Left lung (tissue), 4 donors: ENCODE measurements at regions not wholly inside any gene's neighbourhood (a gene's known extent, or its start where the extent isn't known, plus 50 kb on each side); places are given as distances from the start of the nearest gene placed in this dataset.
A peak's percentile ranks its signal among the peaks of the same experiment; 100 is the strongest.

Experiments
- ATAC-seq: fragments of 200-7000 bp; cut with Tn5 transposase; one replicate; pipeline ENCODE4 v1.9.1; 2020; ENCODE audit warnings: moderate library complexity
- DNase-seq, 4 donors: peaks; one replicate each; pipeline ENCODE4 v3.0.0-alpha.2; 2013 to 2020
- H3K27ac ChIP-seq, 2 donors: fragments of 200-600 bp; sonication (generic) in 1 of 2; one replicate each; pipeline versions ENCODE4 v1.5.0 to v1.8.0; 2020 to 2021
- H3K27me3 ChIP-seq, 2 donors: fragments of 200-600 bp; sonication (generic) in 1 of 2; one replicate each; pipeline versions ENCODE4 v1.5.0 to v1.8.0; 2020 to 2021
- H3K36me3 ChIP-seq, 2 donors: fragments of 200-600 bp; sonication (generic) in 1 of 2; one replicate each; pipeline versions ENCODE4 v1.5.0 to v1.8.0; 2020 to 2021
- H3K4me1 ChIP-seq, 2 donors: fragments of 200-600 bp; one replicate each; pipeline ENCODE4 v1.8.0; 2021
- H3K4me3 ChIP-seq, 2 donors: fragments of 200-600 bp; sonication (generic) in 1 of 2; one replicate each; pipeline versions ENCODE4 v1.5.0 to v1.8.0; 2020 to 2021; ENCODE audit warnings: mild to moderate bottlenecking in 1 of 2
- H3K9me3 ChIP-seq, 2 donors: fragments of 200-600 bp; sonication (generic) in 1 of 2; one replicate each; pipeline versions ENCODE4 v1.5.0 to v1.8.0; 2020 to 2021
- intact Hi-C, 2 donors: fragments of 100-400 bp; cut with DNase I; formaldehyde crosslinking; loops; one replicate each; pipeline versions ENCODE4 v1.11.2 to v1.14.2; 2022
- TF ChIP-seq, protein P1 (sequence below), 2 donors: fragments of 200-600 bp; sonication (generic) in 1 of 2; IDR thresholded peaks; one replicate each; pipeline versions ENCODE4 v1.5.0 to v1.8.0; 2021; ENCODE audit warnings: antibody characterized with exemption in 2 of 2
- donor health status: DM: no; HTN: yes; CAD: no.
- donor health status: DM: no; HTN: no; CAD: no.

DNA sequence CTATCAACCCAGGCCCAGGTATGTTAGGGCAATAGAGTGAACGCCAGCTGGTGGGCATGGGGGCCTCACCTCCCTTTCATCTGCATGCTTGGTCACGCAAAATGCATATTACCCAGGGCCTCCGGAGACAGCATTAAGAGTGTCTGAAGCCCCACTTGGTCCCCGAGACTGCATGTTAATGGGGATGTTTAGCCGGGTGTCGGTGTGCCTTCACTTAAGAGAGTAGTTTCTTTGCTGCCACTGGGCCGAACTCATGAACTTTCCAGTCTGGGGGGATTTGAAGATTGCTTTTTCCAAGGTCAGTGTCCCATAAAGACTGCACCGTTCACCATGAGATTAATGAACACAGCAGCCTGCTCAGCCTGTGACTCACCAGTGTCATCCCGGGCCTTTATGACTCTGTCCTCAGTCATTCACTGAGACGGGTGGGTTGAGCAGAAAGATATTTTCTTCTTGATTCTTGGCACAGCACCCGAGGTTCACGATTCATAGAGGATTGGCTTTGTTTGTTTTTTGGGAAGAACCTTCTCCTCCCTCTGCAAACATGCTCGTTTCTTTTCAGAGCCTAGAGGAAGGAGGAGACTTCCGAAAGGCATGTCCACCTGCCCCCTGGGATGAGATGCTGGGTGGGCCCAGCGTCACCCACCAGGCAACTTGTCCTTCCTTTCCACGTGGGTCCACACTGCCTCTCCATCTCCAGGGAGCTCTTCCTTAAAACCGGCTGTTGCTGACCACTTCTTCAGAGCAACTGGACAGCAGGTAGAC, 199.1 kb downstream of the GLI2 start:
- H3K36me3 ChIP-seq = no peaks in the 10 kb centered on the region

DNA sequence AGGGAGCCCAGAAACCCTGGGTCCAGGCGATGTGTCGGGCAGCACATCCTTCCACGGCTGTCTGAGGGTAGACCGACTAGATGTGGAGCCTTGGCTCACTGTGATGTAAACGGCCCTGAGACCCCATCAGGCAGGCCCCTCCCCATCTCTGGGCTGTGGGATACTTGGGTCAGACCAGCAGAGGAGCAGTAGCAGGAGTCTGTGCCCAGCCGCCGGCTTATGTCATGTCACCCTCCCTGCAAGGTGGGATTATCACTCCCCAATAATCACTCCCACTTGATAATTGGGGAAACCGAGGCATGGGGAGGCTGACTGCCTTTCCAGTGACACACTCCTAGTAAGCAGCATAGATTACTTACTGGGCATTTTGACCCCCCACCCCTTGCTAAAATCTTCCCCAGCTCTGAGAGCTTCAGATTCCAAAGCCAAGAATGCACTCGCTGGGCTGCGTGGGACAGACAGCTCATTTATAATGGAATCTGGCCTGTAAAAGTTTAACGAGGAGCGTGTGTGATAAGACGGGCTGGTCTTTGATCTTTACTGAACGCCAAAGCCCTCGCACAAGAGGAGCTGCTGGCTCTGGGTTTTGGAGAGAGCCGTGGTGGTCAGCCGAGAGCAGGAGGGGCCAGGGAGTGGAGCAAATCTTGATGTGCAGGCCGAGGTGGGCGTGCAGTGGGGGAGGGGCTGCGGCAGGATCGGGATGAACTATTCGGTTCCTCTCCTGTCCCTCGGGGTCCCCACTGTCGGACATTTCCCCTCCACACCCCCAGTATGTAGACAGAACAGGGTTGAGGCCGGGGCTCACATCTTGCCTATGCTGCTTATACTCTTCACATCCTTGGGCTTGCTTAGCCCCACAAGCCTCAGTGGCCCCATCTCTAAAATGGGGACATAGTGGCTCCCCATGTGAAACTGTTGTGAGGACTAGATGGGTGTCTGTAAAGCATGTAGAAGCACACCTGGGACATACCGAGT, 200.0 kb downstream of the GLI2 start:
- peaks cover 0 to 14% of the 10 kb centered on the region in 2 donors for H3K27me3 ChIP-seq
- no peaks in the 10 kb centered on the region for H3K36me3 ChIP-seq
- H3K27ac ChIP-seq = peak overlapping the region in 1 of 2 donors; percentile 69
- ATAC-seq = peak; percentile 39
- DNase-seq = peak in 1 of 4 donors; percentile 71
- peaks cover 0 to 5% of the 10 kb centered on the region in 2 donors for H3K9me3 ChIP-seq
- TF ChIP-seq, protein P1, sequence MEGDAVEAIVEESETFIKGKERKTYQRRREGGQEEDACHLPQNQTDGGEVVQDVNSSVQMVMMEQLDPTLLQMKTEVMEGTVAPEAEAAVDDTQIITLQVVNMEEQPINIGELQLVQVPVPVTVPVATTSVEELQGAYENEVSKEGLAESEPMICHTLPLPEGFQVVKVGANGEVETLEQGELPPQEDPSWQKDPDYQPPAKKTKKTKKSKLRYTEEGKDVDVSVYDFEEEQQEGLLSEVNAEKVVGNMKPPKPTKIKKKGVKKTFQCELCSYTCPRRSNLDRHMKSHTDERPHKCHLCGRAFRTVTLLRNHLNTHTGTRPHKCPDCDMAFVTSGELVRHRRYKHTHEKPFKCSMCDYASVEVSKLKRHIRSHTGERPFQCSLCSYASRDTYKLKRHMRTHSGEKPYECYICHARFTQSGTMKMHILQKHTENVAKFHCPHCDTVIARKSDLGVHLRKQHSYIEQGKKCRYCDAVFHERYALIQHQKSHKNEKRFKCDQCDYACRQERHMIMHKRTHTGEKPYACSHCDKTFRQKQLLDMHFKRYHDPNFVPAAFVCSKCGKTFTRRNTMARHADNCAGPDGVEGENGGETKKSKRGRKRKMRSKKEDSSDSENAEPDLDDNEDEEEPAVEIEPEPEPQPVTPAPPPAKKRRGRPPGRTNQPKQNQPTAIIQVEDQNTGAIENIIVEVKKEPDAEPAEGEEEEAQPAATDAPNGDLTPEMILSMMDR (IDR thresholded peaks at IDR 0.05) = no peak
- H3K4me1 ChIP-seq = peaks cover 0 to 20% of the 10 kb centered on the region in 2 donors
- H3K4me3 ChIP-seq = no peak overlapping the region
- intact Hi-C loops = no loop called here

More for the DNA sequence above, 199.1 kb downstream of the GLI2 start:
- Histone ChIP-seq H3K9me3 (peaks cover 0 to 5% of the 10 kb centered on the region in 2 donors), H3K4me3 (no peak overlapping the region), H3K27me3 (peaks cover 0 to 14% of the 10 kb centered on the region in 2 donors), H3K27ac (peak overlapping the region in 1 of 2 donors; percentile 69), H3K4me1 (peaks cover 0 to 20% of the 10 kb centered on the region in 2 donors)
- ATAC-seq = peak; percentile 39
- TF ChIP-seq, protein P1 (IDR thresholded peaks at IDR 0.05) = no peak
- intact Hi-C loops = no loop called here
- no peak for DNase-seq

DNA sequence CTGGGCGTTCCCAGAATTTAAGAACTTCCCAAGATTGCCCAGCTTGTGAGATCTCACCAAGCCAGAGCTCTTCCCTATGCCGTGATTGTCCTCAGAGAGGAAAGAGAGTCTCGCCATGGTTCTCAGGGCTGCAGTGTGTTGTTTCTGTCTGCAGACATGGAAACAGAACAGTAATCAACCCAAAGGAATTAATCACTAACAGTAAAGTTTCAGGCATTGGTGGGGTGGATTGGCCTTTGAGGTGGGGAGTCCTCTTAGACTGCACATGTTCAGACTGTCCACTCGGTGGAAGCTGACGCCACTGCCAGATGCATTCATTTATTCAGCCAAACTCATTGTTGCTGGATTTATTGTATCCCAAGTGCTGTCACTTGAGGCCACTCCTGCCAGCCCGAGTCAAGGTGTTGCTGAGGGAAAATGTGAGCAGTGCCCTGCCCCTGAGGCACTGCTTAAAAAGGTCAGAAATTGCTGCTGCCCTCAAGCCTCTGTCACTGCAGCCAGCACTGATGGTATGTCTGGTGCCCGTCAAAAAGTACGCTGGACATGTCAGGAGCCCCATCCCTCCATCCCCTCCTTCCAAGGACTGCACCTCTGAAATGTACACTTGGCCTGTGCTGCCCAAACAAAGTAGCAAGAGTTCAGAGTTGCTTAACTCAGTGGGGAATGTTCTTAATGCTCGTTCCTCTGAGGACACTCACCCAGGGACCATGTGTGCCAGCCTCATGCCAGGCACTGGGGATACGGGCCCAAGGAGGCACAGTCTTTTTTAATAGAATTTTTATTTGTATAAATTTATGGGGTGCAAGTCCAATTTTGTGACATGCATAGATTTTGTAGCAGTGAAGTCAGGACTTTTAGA, 201.0 kb downstream of the GLI2 start:
- Histone ChIP-seq H3K27me3 (peaks cover 0 to 14% of the 10 kb centered on the region in 2 donors), H3K36me3 (no peaks in the 10 kb centered on the region), H3K4me3 (no peak overlapping the region), H3K9me3 (no peaks in the 10 kb centered on the region), H3K4me1 (peaks cover 0 to 20% of the 10 kb centered on the region in 2 donors), H3K27ac (peak overlapping the region in 1 of 2 donors; percentile 69)
- TF ChIP-seq, protein P1 (IDR thresholded peaks at IDR 0.05) = no peak
- no peak for DNase-seq
- peak; percentile 34 for ATAC-seq
- intact Hi-C loops = no loop called here

DNA sequence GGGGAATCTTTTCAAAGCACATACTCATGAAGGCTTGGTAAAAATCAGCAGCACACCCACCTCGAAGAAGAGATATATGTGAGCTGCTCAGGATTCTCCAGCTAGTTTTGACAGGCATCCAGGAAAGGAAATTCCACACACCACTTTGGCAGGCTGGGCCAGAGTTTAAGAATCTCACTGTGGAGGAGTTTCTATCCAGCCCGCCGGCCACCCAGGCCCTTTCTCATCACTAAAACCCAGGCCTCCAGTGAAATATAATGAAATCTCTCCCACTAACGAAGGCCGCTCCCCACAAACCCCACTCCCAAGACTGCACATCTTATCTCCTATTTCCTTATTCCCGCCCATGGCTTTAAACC, 202.0 kb downstream of the GLI2 start:
- DNase-seq = peak in 2 of 4 donors; percentile 68 to 71
- H3K4me1 ChIP-seq = peaks cover 0 to 20% of the 10 kb centered on the region in 2 donors
- H3K27me3 ChIP-seq = peaks cover 0 to 14% of the 10 kb centered on the region in 2 donors
- H3K4me3 ChIP-seq = no peak overlapping the region
- intact Hi-C loops = no loop called here
- TF ChIP-seq, protein P1 (IDR thresholded peaks at IDR 0.05) = no peak
- H3K36me3 ChIP-seq = no peaks in the 10 kb centered on the region
- H3K9me3 ChIP-seq = no peaks in the 10 kb centered on the region
- peak overlapping the region in 1 of 2 donors; percentile 69 for H3K27ac ChIP-seq
- ATAC-seq = peak; percentile 7
